H1 (cell line): ENCODE measurements at regions not wholly inside any gene's neighbourhood (a gene's known extent, or its start where the extent isn't known, plus 50 kb on each side); places are given as distances from the start of the nearest gene placed in this dataset.

Experiments
- CTCF ChIA-PET: fragments of 300-600 bp; sonication (Branson Sonifier 250); formaldehyde crosslinking; loops from one replicate; lab custom pipeline; 2021; ENCODE audit not compliant: partially characterized antibody; lab: Charles Lee
- POLR2A ChIA-PET: fragments of 300-600 bp; sonication (Branson Sonifier 250); formaldehyde crosslinking; loops from one replicate; lab custom pipeline; 2021; ENCODE audit warnings: inconsistent platforms; ENCODE audit not compliant: partially characterized antibody; lab: Charles Lee
- DNase-seq, 2 experiments: peaks; one replicate each; pipeline versions ENCODE4 v3.0.0 to v3.0.0-alpha.2; 2010 to 2022; ENCODE audit warnings: low spot score in 2 of 2, low read depth in 1 of 2, mixed read lengths in 1 of 2
- FAIRE-seq: peaks from 2 replicates; lab custom pipeline; 2011; peaks lifted over from hg19 to GRCh38; lab: Jason Lieb, UNC
- H2AFZ ChIP-seq: 2 replicates; pipeline ENCODE4 v1.8.1; 2012; ENCODE audit warnings: low read length, inconsistent platforms
- H2AK5ac ChIP-seq: 2 replicates; pipeline ENCODE4 v1.6.1; 2013; ENCODE audit warnings: low read depth, low read length
- H2BK120ac ChIP-seq: replicated peaks from 2 replicates; pipeline ENCODE3; 2013; ENCODE audit warnings: low read depth, low read length, inconsistent platforms
- H2BK12ac ChIP-seq: 2 replicates; pipeline ENCODE4 v1.6.1; 2013; ENCODE audit warnings: low read depth, low read length
- H2BK15ac ChIP-seq: 2 replicates; pipeline ENCODE4 v1.6.1; 2013; ENCODE audit warnings: low read length
- H2BK20ac ChIP-seq: 2 replicates; pipeline ENCODE4 v1.6.1; 2013; ENCODE audit warnings: low read length
- H2BK5ac ChIP-seq: 2 replicates; pipeline ENCODE4 v1.6.1; 2013; ENCODE audit warnings: low read depth, low read length
- H3K14ac ChIP-seq: 2 replicates; pipeline ENCODE4 v1.6.1; 2013; ENCODE audit warnings: inconsistent platforms; ENCODE audit not compliant: insufficient read length
- H3K18ac ChIP-seq: 2 replicates; pipeline ENCODE4 v1.6.1; 2013; ENCODE audit warnings: low read length; ENCODE audit errors: extremely low read depth
- H3K23ac ChIP-seq: 2 replicates; pipeline ENCODE4 v1.6.1; 2013; ENCODE audit warnings: inconsistent platforms; ENCODE audit not compliant: insufficient read length
- H3K23me2 ChIP-seq: 2 replicates; pipeline ENCODE4 v1.6.1; 2013; ENCODE audit warnings: low read depth, low read length
- H3K27ac ChIP-seq: 2 replicates; pipeline ENCODE4 v1.6.1; 2011; ENCODE audit warnings: low read depth, low read length, inconsistent platforms
- H3K27me3 ChIP-seq, 4 experiments: replicated peaks in 1 of 4; 1 replicate in 1 of 4; 2 replicates in 3 of 4; pipeline versions ENCODE4 v1.6.1 to v1.8.1; 2011 to 2013; ENCODE audit warnings: low read length in 3 of 4, mild to moderate bottlenecking in 3 of 4, inconsistent platforms in 2 of 4, mixed read lengths in 2 of 4, moderate library complexity in 1 of 4; ENCODE audit not compliant: control insufficient read depth in 3 of 4, insufficient read depth in 3 of 4; ENCODE audit errors: extremely low read depth in 1 of 4
- H3K36me3 ChIP-seq, 4 experiments: 2 replicates each; pipeline versions ENCODE4 v1.6.1 to v1.8.1; 2011 to 2013; ENCODE audit warnings: mild to moderate bottlenecking in 4 of 4, low read length in 3 of 4, moderate library complexity in 2 of 4, control low read depth in 1 of 4, inconsistent platforms in 1 of 4; ENCODE audit not compliant: insufficient read depth in 4 of 4, control insufficient read depth in 2 of 4
- H3K4ac ChIP-seq: replicated peaks from 2 replicates; pipeline ENCODE3; 2013; ENCODE audit warnings: low read length, low read depth, mixed read lengths, inconsistent platforms; ENCODE audit not compliant: insufficient read length
- H3K4me1 ChIP-seq, 4 experiments: replicated peaks in 1 of 4; 1 replicate in 1 of 4; 2 replicates in 3 of 4; pipeline versions ENCODE4 v1.6.1 to v1.8.1; 2011 to 2013; ENCODE audit warnings: low read length in 3 of 4, inconsistent platforms in 2 of 4, mixed read lengths in 1 of 4; ENCODE audit not compliant: insufficient read depth in 4 of 4, control insufficient read depth in 3 of 4
- H3K4me2 ChIP-seq, 2 experiments: 2 replicates each; pipeline versions ENCODE4 v1.6.1 to v1.8.1; 2011 to 2013; ENCODE audit warnings: low read depth in 2 of 2, low read length in 2 of 2, control low read depth in 1 of 2, inconsistent platforms in 1 of 2, mild to moderate bottlenecking in 1 of 2; ENCODE audit not compliant: insufficient read depth in 1 of 2
- H3K4me3 ChIP-seq, 4 experiments: fragments of 200-600, 300-600 bp in 1 of 4; sonication (generic), shearing (Covaris generic), sonication (Bioruptor Twin) in 1 of 4; 2 replicates each; pipeline versions ENCODE4 v1.5.1 to v1.8.1; 2011 to 2016; ENCODE audit warnings: low read length in 4 of 4, low read depth in 3 of 4, control low read depth in 2 of 4, inconsistent platforms in 2 of 4, mild to moderate bottlenecking in 2 of 4, mixed read lengths in 1 of 4, moderate library complexity in 1 of 4; ENCODE audit not compliant: insufficient read depth in 2 of 4; ENCODE audit errors: extremely low read depth in 1 of 4
- H3K56ac ChIP-seq: replicated peaks from 2 replicates; pipeline ENCODE3; 2013; ENCODE audit warnings: low read depth, mild to moderate bottlenecking, mixed read lengths, low read length, inconsistent platforms; ENCODE audit not compliant: insufficient read length
- H3K79me1 ChIP-seq: 2 replicates; pipeline ENCODE4 v1.6.1; 2013; ENCODE audit warnings: low read depth, low read length, control low read depth
- H3K79me2 ChIP-seq, 2 experiments: 2 replicates each; pipeline versions ENCODE4 v1.6.1 to v1.8.1; 2012 to 2013; ENCODE audit warnings: low read length in 2 of 2, mild to moderate bottlenecking in 2 of 2, inconsistent platforms in 1 of 2; ENCODE audit not compliant: insufficient read depth in 2 of 2, control insufficient read depth in 1 of 2
- H3K9ac ChIP-seq, 4 experiments: replicated peaks in 1 of 4; 1 replicate in 1 of 4; 2 replicates in 3 of 4; pipeline versions ENCODE4 v1.6.1 to v1.8.1; 2011 to 2013; ENCODE audit warnings: low read depth in 3 of 4, low read length in 3 of 4, control low read depth in 2 of 4, mild to moderate bottlenecking in 2 of 4, moderate library complexity in 2 of 4, inconsistent platforms in 1 of 4; ENCODE audit errors: extremely low read depth in 1 of 4
- H3K9me3 ChIP-seq, 2 experiments: 2 replicates each; pipeline versions ENCODE4 v1.6.1 to v1.8.1; 2012 to 2013; ENCODE audit warnings: mild to moderate bottlenecking in 2 of 2, moderate library complexity in 2 of 2, control low read depth in 1 of 2, inconsistent platforms in 1 of 2, low read depth in 1 of 2, low read length in 1 of 2, mixed read lengths in 1 of 2; ENCODE audit not compliant: insufficient read depth in 2 of 2
- H4K20me1 ChIP-seq, 2 experiments: replicated peaks in 1 of 2; 2 replicates each; pipeline versions ENCODE3 to v1.8.1; 2011 to 2013; ENCODE audit warnings: inconsistent platforms in 2 of 2, low read length in 2 of 2, mild to moderate bottlenecking in 1 of 2; ENCODE audit not compliant: insufficient read depth in 2 of 2, control insufficient read depth in 1 of 2
- H4K5ac ChIP-seq: 2 replicates; pipeline ENCODE4 v1.6.1; 2013; ENCODE audit warnings: low read length, low read depth, mixed read lengths, inconsistent platforms; ENCODE audit not compliant: insufficient read length
- H4K8ac ChIP-seq: 2 replicates; pipeline ENCODE4 v1.8.0; 2013; ENCODE audit warnings: mild to moderate bottlenecking, moderate library complexity, low read length, inconsistent platforms; ENCODE audit not compliant: insufficient read depth; ENCODE audit errors: extremely low read depth
- H4K91ac ChIP-seq: replicated peaks from 2 replicates; pipeline ENCODE3; 2013; ENCODE audit warnings: low read length, mixed read lengths, inconsistent platforms; ENCODE audit not compliant: insufficient read length
- CEBPB ChIP-seq: IDR thresholded peaks from 2 replicates; pipeline ENCODE4 v1.6.1; 2012; ENCODE audit warnings: low read depth, low read length
- WGBS, 2 experiments: shearing (Covaris generic) in 1 of 2; methylation state at CpG; one replicate each; pipeline versions ENCODE4 v1.1.6 to v1.1.7; 2013 to 2015; ENCODE audit warnings: low lambda C conversion rate in 2 of 2, mixed read lengths in 2 of 2, inconsistent platforms in 1 of 2, low coverage in 1 of 2, missing lambda C conversion rate in 1 of 2; ENCODE audit not compliant: insufficient replicate concordance in 2 of 2, insufficient coverage in 1 of 2, insufficient read length in 1 of 2; ENCODE audit errors: extremely low coverage in 1 of 2, missing lambda C conversion rate in 1 of 2; 5-methylcytosine and 5-hydroxymethylcytosine counted together

GRCh38 chr7:388961-389701 is 99.2 kb downstream of the FOXL3 start:
- Histone ChIP-seq H2AFZ (no peak overlapping the region), H4K8ac (no peak overlapping the region), H2BK20ac (no peak overlapping the region), H3K4me2 (no peak overlapping the region), H3K9ac (no peak overlapping the region), H2BK12ac (no peak overlapping the region), H3K18ac (no peak overlapping the region), H4K5ac (no peak overlapping the region), H3K27ac (no peak overlapping the region), H2AK5ac (no peak overlapping the region), H2BK5ac (no peak overlapping the region), H3K9me3 (peaks cover 13 to 19% of the 10 kb centered on the region in 2 experiments), H4K91ac (no peak overlapping the region), H2BK15ac (no peak overlapping the region), H2BK120ac (no peak overlapping the region), H3K56ac (no peak overlapping the region), H3K79me2 (no peaks in the 10 kb centered on the region), H4K20me1 (no peaks in the 10 kb centered on the region), H3K27me3 (no peaks in the 10 kb centered on the region), H3K23ac (no peak overlapping the region), H3K23me2 (no peaks in the 10 kb centered on the region), H3K79me1 (no peaks in the 10 kb centered on the region), H3K4ac (no peak overlapping the region), H3K14ac (no peak overlapping the region), H3K36me3 (no peaks in the 10 kb centered on the region), H3K4me1 (no peaks in the 10 kb centered on the region), H3K4me3 (no peak overlapping the region)
- ChIA-PET POLR2A (no interaction called here), CTCF (interaction anchor here (0.7 to 1.2 kb wide), 2 partner anchors 56 to 75 kb away, joined by 3 to 4 read pairs; no protein-coding TSS in a partner anchor)
- FAIRE-seq (no peak), DNase-seq (peak in 1 of 2 experiments; percentile 40)
- 93% methylated on average over 30 of the region's 31 CpGs; no CpG with 5 or more reads in 1 of the 2 experiments for WGBS, 2 experiments
- TF ChIP-seq CEBPB = no peak
